Omental fat pad (tissue), 3 donors: ENCODE measurements at regions not wholly inside any gene's neighbourhood (a gene's known extent, or its start where the extent isn't known, plus 50 kb on each side); places are given as distances from the start of the nearest gene placed in this dataset.

ENCODE experiments used
- ATAC-seq: fragments of 150-250 bp; one replicate; pipeline ENCODE4 v1.9.1; 2016; ENCODE audit warnings: mild to moderate bottlenecking, moderate library complexity; ENCODE audit not compliant: low FRiP score
- DNase-seq: peaks from one replicate; pipeline ENCODE4 v3.0.0-alpha.2; 2019; ENCODE audit warnings: low spot score
- TF ChIP-seq, protein P1 (sequence below), 3 donors: fragments of 450-650 bp; IDR thresholded peaks; one replicate each; pipeline ENCODE4 v1.5.1; 2016 to 2017; ENCODE audit warnings: antibody characterized with exemption in 3 of 3, mild to moderate bottlenecking in 3 of 3, moderate library complexity in 2 of 3

GRCh38 chr9:89702401-89702800 lies 97.6 kb downstream of the GADD45G start:
- ATAC-seq (no peak), DNase-seq (no peak)
- TF ChIP-seq, protein P1, sequence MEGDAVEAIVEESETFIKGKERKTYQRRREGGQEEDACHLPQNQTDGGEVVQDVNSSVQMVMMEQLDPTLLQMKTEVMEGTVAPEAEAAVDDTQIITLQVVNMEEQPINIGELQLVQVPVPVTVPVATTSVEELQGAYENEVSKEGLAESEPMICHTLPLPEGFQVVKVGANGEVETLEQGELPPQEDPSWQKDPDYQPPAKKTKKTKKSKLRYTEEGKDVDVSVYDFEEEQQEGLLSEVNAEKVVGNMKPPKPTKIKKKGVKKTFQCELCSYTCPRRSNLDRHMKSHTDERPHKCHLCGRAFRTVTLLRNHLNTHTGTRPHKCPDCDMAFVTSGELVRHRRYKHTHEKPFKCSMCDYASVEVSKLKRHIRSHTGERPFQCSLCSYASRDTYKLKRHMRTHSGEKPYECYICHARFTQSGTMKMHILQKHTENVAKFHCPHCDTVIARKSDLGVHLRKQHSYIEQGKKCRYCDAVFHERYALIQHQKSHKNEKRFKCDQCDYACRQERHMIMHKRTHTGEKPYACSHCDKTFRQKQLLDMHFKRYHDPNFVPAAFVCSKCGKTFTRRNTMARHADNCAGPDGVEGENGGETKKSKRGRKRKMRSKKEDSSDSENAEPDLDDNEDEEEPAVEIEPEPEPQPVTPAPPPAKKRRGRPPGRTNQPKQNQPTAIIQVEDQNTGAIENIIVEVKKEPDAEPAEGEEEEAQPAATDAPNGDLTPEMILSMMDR (IDR thresholded peaks at IDR 0.05), result no peak

GRCh38 chr9:89705651-89706050 lies 100.8 kb downstream of the GADD45G start:
- no peak for ATAC-seq
- TF ChIP-seq, protein P1 (IDR thresholded peaks at IDR 0.05), result no peak
- no peak for DNase-seq

GRCh38 chr9:89706086-89706485 lies 101.3 kb downstream of the GADD45G start:
- DNase-seq, result no peak
- no peak for ATAC-seq

GRCh38 chr9:89706731-89707191 lies 101.9 kb downstream of the GADD45G start:
- ATAC-seq, result no peak
- TF ChIP-seq, protein P1 (IDR thresholded peaks at IDR 0.05), result no peak
- no peak for DNase-seq

More at GRCh38 chr9:89706086-89706485, 101.3 kb downstream of the GADD45G start:
- TF ChIP-seq, protein P1 (IDR thresholded peaks at IDR 0.05), result no peak

DNA sequence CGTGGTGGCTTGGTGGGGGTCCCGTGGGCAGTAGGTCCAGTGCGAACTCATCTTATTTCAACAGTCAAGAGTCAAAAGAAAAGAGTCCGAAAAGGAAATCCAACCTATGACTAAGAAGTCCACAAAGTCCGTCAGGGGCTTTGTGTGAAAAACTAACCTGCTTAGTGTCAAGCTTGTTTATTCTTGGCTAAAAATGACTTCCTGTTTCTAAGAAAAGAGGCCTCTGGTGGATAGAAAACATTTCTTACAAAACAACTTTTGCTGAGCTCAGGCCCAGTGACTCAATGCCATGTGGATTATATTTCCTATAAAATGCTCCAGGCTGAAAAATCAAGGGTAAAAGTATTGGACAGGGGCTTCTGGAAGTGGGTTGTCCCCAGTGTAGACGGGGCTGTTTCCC lies 105.9 kb downstream of the GADD45G start:
- ATAC-seq (peak; percentile 16), DNase-seq (no peak)

GRCh38 chr9:89711866-89712265 lies 107.1 kb downstream of the GADD45G start:
- DNase-seq (no peak), ATAC-seq (no peak)
- TF ChIP-seq, protein P1 (IDR thresholded peaks at IDR 0.05), result no peak

More for the DNA sequence above, 105.9 kb downstream of the GADD45G start:
- TF ChIP-seq, protein P1 (IDR thresholded peaks at IDR 0.05), result no peak

GRCh38 chr9:89712283-89712682 lies 107.5 kb downstream of the GADD45G start:
- ATAC-seq (no peak), DNase-seq (no peak)
- TF ChIP-seq, protein P1 (IDR thresholded peaks at IDR 0.05), result no peak
